22Rv1 (cell line): ENCODE measurements at regions not wholly inside any gene's neighbourhood (a gene's known extent, or its start where the extent isn't known, plus 50 kb on each side); places are given as distances from the start of the nearest gene placed in this dataset.

ENCODE experiments used
- ZFX ChIP-seq: fragments of 450-650 bp; IDR thresholded peaks from 2 replicates; pipeline ENCODE4 v1.6.1; 2017; ENCODE audit warnings: antibody characterized with exemption, borderline replicate concordance
- TF ChIP-seq, protein P1 (sequence below): fragments of 450-650 bp; IDR thresholded peaks from 2 replicates; pipeline ENCODE4 v1.5.1; 2017; ENCODE audit warnings: mild to moderate bottlenecking

DNA sequence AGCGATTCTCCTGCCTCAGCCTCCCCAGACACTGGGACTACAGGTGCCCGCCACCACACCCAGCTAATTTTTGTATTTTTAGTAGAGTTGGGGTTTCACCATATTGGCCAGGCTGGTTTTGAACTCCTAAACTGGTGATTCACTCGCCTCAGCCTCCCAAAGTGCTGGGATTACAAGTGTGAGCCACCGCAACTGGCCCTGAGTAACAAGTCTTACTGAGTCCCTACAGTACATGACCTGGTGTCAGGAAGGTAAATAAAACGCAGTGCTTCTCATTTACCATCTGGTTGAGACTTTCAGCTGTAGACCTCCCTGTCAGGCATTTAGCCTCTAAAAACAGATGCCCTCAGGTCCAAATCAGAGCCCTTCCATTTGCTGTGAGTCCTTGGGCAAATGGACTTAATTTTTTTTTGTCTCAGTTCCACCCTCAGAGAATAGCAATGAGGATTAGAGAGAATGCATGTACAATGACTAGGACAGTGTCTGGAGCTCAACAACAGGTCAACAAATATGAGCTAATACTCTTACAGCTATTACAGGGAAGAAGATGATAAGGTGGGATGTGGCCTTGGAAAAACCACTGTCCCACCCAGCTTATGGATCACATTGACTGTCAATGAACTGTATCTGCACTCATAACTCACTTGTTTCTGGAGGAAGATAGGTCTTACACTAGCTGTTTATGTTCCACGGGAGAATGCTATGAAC, 70.5 kb downstream of the PHLDA1 start:
- TF ChIP-seq, protein P1, sequence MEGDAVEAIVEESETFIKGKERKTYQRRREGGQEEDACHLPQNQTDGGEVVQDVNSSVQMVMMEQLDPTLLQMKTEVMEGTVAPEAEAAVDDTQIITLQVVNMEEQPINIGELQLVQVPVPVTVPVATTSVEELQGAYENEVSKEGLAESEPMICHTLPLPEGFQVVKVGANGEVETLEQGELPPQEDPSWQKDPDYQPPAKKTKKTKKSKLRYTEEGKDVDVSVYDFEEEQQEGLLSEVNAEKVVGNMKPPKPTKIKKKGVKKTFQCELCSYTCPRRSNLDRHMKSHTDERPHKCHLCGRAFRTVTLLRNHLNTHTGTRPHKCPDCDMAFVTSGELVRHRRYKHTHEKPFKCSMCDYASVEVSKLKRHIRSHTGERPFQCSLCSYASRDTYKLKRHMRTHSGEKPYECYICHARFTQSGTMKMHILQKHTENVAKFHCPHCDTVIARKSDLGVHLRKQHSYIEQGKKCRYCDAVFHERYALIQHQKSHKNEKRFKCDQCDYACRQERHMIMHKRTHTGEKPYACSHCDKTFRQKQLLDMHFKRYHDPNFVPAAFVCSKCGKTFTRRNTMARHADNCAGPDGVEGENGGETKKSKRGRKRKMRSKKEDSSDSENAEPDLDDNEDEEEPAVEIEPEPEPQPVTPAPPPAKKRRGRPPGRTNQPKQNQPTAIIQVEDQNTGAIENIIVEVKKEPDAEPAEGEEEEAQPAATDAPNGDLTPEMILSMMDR = no peak
- TF ChIP-seq ZFX = no peak
